Loucy (cell line): ENCODE measurements at regions not wholly inside any gene's neighbourhood (a gene's known extent, or its start where the extent isn't known, plus 50 kb on each side); places are given as distances from the start of the nearest gene placed in this dataset.
"Not testable (repeated sequence)": the region's sequence is repeated elsewhere in the genome, so short reads cannot be mapped to it uniquely, and the experiment has no call there.

Source experiments
- EZH2phosphoT487 ChIP-seq: fragments of 200-600 bp; IDR thresholded peaks from 2 replicates; pipeline ENCODE4 v1.6.1; 2018; ENCODE audit warnings: antibody characterized with exemption, mild to moderate bottlenecking, moderate library complexity, borderline replicate concordance
- TF ChIP-seq, protein P1 (sequence below): fragments of 200-600 bp; sonication (generic); conservative IDR thresholded peaks from 2 replicates; pipeline ENCODE4 v1.5.1; 2014; ENCODE audit warnings: mild to moderate bottlenecking, antibody characterized with exemption, low read length

DNA sequence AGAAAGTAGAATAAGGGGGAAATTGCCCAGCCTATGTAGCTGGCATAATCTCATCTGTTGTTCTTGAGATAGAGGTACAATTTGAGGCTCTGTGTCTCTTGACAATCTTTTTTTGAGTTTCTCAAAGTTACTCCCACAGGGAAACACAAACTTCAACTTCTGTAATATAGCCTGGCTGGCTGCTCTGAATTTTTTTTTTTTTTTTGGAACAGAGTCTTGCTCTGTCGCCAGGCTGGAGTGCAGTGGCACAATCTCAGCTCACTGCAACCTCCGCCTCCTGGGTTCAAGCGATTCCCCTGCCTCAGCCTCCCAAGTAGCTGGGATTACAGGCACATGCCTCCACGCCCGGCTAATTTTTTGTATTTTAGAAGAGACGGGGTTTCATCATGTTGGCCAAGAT lies 1486.8 kb upstream of the WWC1 start:
- TF ChIP-seq, protein P1, sequence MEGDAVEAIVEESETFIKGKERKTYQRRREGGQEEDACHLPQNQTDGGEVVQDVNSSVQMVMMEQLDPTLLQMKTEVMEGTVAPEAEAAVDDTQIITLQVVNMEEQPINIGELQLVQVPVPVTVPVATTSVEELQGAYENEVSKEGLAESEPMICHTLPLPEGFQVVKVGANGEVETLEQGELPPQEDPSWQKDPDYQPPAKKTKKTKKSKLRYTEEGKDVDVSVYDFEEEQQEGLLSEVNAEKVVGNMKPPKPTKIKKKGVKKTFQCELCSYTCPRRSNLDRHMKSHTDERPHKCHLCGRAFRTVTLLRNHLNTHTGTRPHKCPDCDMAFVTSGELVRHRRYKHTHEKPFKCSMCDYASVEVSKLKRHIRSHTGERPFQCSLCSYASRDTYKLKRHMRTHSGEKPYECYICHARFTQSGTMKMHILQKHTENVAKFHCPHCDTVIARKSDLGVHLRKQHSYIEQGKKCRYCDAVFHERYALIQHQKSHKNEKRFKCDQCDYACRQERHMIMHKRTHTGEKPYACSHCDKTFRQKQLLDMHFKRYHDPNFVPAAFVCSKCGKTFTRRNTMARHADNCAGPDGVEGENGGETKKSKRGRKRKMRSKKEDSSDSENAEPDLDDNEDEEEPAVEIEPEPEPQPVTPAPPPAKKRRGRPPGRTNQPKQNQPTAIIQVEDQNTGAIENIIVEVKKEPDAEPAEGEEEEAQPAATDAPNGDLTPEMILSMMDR: not testable (repeated sequence)
- TF ChIP-seq EZH2phosphoT487: not testable (repeated sequence)
